Osteocyte (in vitro differentiated cells): ENCODE measurements at regions not wholly inside any gene's neighbourhood (a gene's known extent, or its start where the extent isn't known, plus 50 kb on each side); places are given as distances from the start of the nearest gene placed in this dataset.

Source experiments
- DNase-seq: peaks from one replicate; pipeline ENCODE4 v3.0.0; 2021; ENCODE audit warnings: mixed read lengths; ENCODE audit not compliant: unreplicated experiment; ENCODE audit errors: extremely low spot score
- H3K27ac Mint-ChIP-seq: one replicate; pipeline ENCODE4 v1.8.0; 2021; ENCODE audit warnings: mild to moderate bottlenecking, mixed read lengths; ENCODE audit not compliant: unreplicated experiment
- H3K27me3 Mint-ChIP-seq: one replicate; pipeline ENCODE4 v1.8.0; 2021; ENCODE audit warnings: mixed read lengths; ENCODE audit not compliant: unreplicated experiment
- H3K36me3 Mint-ChIP-seq: one replicate; pipeline ENCODE4 v1.8.0; 2021; ENCODE audit warnings: mixed read lengths; ENCODE audit not compliant: unreplicated experiment
- H3K4me1 Mint-ChIP-seq: one replicate; pipeline ENCODE4 v1.8.0; 2021; ENCODE audit warnings: mixed read lengths; ENCODE audit not compliant: unreplicated experiment
- H3K4me3 Mint-ChIP-seq: one replicate; pipeline ENCODE4 v1.8.0; 2021; ENCODE audit warnings: mild to moderate bottlenecking, moderate library complexity, mixed read lengths; ENCODE audit not compliant: unreplicated experiment
- H3K9me3 Mint-ChIP-seq: one replicate; pipeline ENCODE4 v1.8.0; 2021; ENCODE audit warnings: mixed read lengths; ENCODE audit not compliant: unreplicated experiment
- TF ChIP-seq, protein P1 (sequence below): fragments of 200-600 bp; sonication (generic); IDR thresholded peaks from 2 replicates; pipeline ENCODE4 v1.5.0; 2021; ENCODE audit warnings: antibody characterized with exemption, mild to moderate bottlenecking, moderate library complexity

GRCh38 chr1:208446271-208446691, 202.1 kb upstream of the PLXNA2 start:
- Mint-ChIP-seq H3K4me1 (no peaks in the 10 kb centered on the region), H3K4me3 (no peak overlapping the region), H3K36me3 (no peaks in the 10 kb centered on the region), H3K27ac (no peak overlapping the region), H3K27me3 (peaks cover 2% of the 10 kb centered on the region), H3K9me3 (peaks cover 9% of the 10 kb centered on the region)
- DNase-seq = no peak
- TF ChIP-seq, protein P1, sequence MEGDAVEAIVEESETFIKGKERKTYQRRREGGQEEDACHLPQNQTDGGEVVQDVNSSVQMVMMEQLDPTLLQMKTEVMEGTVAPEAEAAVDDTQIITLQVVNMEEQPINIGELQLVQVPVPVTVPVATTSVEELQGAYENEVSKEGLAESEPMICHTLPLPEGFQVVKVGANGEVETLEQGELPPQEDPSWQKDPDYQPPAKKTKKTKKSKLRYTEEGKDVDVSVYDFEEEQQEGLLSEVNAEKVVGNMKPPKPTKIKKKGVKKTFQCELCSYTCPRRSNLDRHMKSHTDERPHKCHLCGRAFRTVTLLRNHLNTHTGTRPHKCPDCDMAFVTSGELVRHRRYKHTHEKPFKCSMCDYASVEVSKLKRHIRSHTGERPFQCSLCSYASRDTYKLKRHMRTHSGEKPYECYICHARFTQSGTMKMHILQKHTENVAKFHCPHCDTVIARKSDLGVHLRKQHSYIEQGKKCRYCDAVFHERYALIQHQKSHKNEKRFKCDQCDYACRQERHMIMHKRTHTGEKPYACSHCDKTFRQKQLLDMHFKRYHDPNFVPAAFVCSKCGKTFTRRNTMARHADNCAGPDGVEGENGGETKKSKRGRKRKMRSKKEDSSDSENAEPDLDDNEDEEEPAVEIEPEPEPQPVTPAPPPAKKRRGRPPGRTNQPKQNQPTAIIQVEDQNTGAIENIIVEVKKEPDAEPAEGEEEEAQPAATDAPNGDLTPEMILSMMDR = no peak

- peaks cover 2% of the 10 kb centered on the region for H3K27me3 Mint-ChIP-seq
- H3K27ac Mint-ChIP-seq = no peak overlapping the region
- H3K4me1 Mint-ChIP-seq = no peaks in the 10 kb centered on the region
- H3K36me3 Mint-ChIP-seq = no peaks in the 10 kb centered on the region
- DNase-seq = no peak
- H3K4me3 Mint-ChIP-seq = no peak overlapping the region
- TF ChIP-seq, protein P1 = no peak
- H3K9me3 Mint-ChIP-seq = no peaks in the 10 kb centered on the region
These were observed 204.2 kb upstream of the PLXNA2 start for GRCh38 chr1:208448425-208448824.

DNA sequence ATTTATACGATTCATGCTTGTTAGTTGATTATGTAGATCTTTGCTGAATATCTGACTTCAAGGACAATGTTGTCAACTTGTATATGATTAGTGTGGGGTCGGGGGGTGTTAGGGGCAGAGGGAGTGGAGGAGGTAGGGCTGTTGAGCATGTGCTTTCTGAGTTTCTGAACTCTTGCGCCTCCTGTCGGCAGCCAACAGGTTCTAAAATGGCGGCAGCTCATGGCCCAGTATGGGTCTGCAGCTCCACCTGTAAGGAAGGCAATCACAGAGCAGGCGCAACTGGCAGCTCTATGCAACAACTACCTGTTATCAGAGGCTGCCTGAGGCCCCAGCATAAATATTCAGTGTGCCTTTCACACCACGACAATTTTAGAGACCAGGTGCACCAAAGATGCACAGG, 205.8 kb upstream of the PLXNA2 start:
- no peak for DNase-seq
- H3K4me1 Mint-ChIP-seq = no peaks in the 10 kb centered on the region
- peaks cover 2% of the 10 kb centered on the region for H3K27me3 Mint-ChIP-seq
- H3K4me3 Mint-ChIP-seq = no peak overlapping the region
- no peak overlapping the region for H3K27ac Mint-ChIP-seq
- H3K9me3 Mint-ChIP-seq = no peaks in the 10 kb centered on the region
- no peaks in the 10 kb centered on the region for H3K36me3 Mint-ChIP-seq
- TF ChIP-seq, protein P1 = no peak

GRCh38 chr1:208450958-208451357, 206.8 kb upstream of the PLXNA2 start:
- Mint-ChIP-seq H3K4me1 (no peaks in the 10 kb centered on the region), H3K27me3 (peaks cover 2% of the 10 kb centered on the region), H3K36me3 (no peaks in the 10 kb centered on the region), H3K9me3 (no peaks in the 10 kb centered on the region), H3K4me3 (no peak overlapping the region), H3K27ac (no peak overlapping the region)
- no peak for DNase-seq
- TF ChIP-seq, protein P1 = no peak

DNA sequence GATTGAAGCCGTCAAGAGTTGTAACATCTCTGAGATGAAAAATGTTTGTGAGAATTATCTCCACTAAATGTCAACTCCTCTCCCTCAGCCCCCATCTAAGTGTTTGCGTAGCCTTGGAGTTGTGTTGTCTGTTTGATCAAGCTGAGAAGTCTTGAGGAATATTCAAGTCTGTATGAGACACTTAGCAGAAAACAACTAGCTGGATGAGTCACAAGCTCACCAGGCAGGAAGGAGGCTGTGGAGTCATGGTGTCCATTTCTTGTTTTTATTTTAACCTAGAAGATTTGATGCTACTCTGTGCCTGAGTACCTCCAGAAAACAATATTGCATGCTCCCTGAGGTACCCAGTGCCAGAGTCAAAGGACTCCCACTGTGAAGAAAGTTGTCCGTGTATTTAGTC, 211.6 kb upstream of the PLXNA2 start:
- no peak for DNase-seq
- TF ChIP-seq, protein P1 = no peak
- H3K9me3 Mint-ChIP-seq = no peaks in the 10 kb centered on the region

More for the DNA sequence above, 211.6 kb upstream of the PLXNA2 start:
- Mint-ChIP-seq H3K4me1 (no peaks in the 10 kb centered on the region), H3K27me3 (no peaks in the 10 kb centered on the region), H3K4me3 (no peak overlapping the region), H3K27ac (no peak overlapping the region), H3K36me3 (no peaks in the 10 kb centered on the region)
